ENCODE measurements at regions not wholly inside any gene's neighbourhood (a gene's known extent, or its start where the extent isn't known, plus 50 kb on each side); places are given as distances from the start of the nearest gene placed in this dataset.

DNA sequence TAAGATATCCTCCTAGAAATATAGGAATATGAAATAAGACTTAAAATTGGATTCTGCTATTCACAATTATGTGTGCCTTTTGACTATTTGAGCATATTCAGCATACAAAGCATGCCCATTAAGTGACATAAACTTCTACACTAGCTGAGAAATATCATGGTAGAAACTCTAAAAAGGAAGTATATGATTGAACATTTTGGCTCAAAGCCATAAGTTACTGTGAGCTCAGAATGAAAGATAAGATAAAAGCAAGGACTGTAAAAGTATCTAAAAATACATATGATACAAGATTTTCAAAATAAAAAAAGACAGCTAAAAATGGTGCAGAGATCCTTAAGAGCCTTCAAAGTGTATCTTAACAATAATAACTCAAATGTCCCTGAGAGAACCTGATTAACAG is 340.5 kb upstream of the SLC39A10 start:
- H3K4me3 ChIP-seq (ENCODE audit: low read depth, low read length): no peak overlapping the region
- ChIA-PET POLR2A (no interaction called here), CTCF (interaction anchor here (0.5 kb wide), 1 partner anchor 15 kb away, joined by 3 read pairs; no protein-coding TSS in a partner anchor)
- no peaks in the 10 kb centered on the region for H3K4me1 ChIP-seq (ENCODE audit: control insufficient read depth, insufficient read depth, low read length)
- no peak for TF ChIP-seq ZNF596 (tag by site-specific recombination; IDR thresholded peaks at IDR 0.05)
- TF ChIP-seq ZXDB (tag by site-specific recombination; IDR thresholded peaks at IDR 0.05): no peak
- TF ChIP-seq, protein P1, sequence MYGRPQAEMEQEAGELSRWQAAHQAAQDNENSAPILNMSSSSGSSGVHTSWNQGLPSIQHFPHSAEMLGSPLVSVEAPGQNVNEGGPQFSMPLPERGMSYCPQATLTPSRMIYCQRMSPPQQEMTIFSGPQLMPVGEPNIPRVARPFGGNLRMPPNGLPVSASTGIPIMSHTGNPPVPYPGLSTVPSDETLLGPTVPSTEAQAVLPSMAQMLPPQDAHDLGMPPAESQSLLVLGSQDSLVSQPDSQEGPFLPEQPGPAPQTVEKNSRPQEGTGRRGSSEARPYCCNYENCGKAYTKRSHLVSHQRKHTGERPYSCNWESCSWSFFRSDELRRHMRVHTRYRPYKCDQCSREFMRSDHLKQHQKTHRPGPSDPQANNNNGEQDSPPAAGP (tag by site-specific recombination; IDR thresholded peaks at IDR 0.05): no peak
- TF ChIP-seq, protein P2, sequence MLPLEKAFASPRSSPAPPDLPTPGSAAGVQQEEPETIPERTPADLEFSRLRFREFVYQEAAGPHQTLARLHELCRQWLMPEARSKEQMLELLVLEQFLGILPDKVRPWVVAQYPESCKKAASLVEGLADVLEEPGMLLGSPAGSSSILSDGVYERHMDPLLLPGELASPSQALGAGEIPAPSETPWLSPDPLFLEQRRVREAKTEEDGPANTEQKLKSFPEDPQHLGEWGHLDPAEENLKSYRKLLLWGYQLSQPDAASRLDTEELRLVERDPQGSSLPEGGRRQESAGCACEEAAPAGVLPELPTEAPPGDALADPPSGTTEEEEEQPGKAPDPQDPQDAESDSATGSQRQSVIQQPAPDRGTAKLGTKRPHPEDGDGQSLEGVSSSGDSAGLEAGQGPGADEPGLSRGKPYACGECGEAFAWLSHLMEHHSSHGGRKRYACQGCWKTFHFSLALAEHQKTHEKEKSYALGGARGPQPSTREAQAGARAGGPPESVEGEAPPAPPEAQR (tag by site-specific recombination; IDR thresholded peaks at IDR 0.05): no peak
- TF ChIP-seq ZNF138 (tag by site-specific recombination; IDR thresholded peaks at IDR 0.05; ENCODE audit: borderline replicate concordance): no peak
- TF ChIP-seq ZNF707 (tag by site-specific recombination; IDR thresholded peaks at IDR 0.05): no peak
- TF ChIP-seq ZNF639 (tag by site-specific recombination; IDR thresholded peaks at IDR 0.05): no peak
- TF ChIP-seq ZBTB7A (tag by site-specific recombination; IDR thresholded peaks at IDR 0.05; ENCODE audit: low read depth): no peak
- TF ChIP-seq ZNF670 (tag by site-specific recombination; IDR thresholded peaks at IDR 0.05; ENCODE audit: low read depth): no peak
- TF ChIP-seq ZFP37 (tag by site-specific recombination; IDR thresholded peaks at IDR 0.05): no peak
- TF ChIP-seq ZNF692 (tag by site-specific recombination; IDR thresholded peaks at IDR 0.05): no peak
- no peak for TF ChIP-seq BCL11B (tag by site-specific recombination; IDR thresholded peaks at IDR 0.05; ENCODE audit: low read depth)
- TF ChIP-seq ZNF501 (tag by site-specific recombination; IDR thresholded peaks at IDR 0.05): no peak
- TF ChIP-seq ZNF48 (tag by site-specific recombination; IDR thresholded peaks at IDR 0.05): no peak
- no peak for TF ChIP-seq ZNF239 (tag by site-specific recombination; IDR thresholded peaks at IDR 0.05)
- TF ChIP-seq KLF8 (tag by site-specific recombination; IDR thresholded peaks at IDR 0.05): no peak
- TF ChIP-seq ZNF658 (tag by site-specific recombination; IDR thresholded peaks at IDR 0.05): no peak
- H3K36me3 ChIP-seq (ENCODE audit: control insufficient read depth in 2 of 2, insufficient read depth in 1 of 2, low read length in 2 of 2): no peaks in the 10 kb centered on the region
- H3K27ac ChIP-seq (ENCODE audit: extremely low read depth, low read depth, low read length): no peak overlapping the region
- no peaks in the 10 kb centered on the region for H3K9me3 ChIP-seq (ENCODE audit: control insufficient read depth, insufficient read depth, low read depth, low read length)

DNA sequence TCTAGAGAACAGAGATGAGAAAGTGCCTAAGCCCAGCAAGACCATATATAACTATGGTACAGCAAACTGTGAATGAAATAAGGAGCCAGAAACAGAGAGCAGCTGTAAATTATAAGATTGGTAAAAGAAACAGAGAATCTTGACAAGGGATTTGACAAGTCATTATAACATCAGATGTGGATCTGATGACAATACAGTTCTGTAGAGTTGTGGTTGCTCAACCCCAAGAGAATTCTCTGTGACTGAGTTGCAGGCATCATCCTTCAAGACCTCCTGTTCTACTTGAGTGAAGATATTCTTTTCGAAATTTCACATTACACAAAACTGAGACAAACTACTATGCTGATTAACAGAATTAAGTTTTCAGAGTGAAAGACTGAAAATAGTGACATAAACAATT is 343.1 kb upstream of the SLC39A10 start:
- H3K27ac ChIP-seq (ENCODE audit: extremely low read depth, low read depth, low read length): no peak overlapping the region
- H3K4me3 ChIP-seq (ENCODE audit: low read depth, low read length): no peak overlapping the region
- no peaks in the 10 kb centered on the region for H3K9me3 ChIP-seq (ENCODE audit: control insufficient read depth, insufficient read depth, low read depth, low read length)
- CTCF ChIA-PET: no interaction called here
- no peaks in the 10 kb centered on the region for H3K36me3 ChIP-seq (ENCODE audit: control insufficient read depth in 2 of 2, insufficient read depth in 1 of 2, low read length in 2 of 2)
- no peaks in the 10 kb centered on the region for H3K4me1 ChIP-seq (ENCODE audit: control insufficient read depth, insufficient read depth, low read length)
- POLR2A ChIA-PET: no interaction called here
- TF ChIP-seq ZNF48 (tag by site-specific recombination; IDR thresholded peaks at IDR 0.05) (no peak), PRDM1 (tag by site-specific recombination; IDR thresholded peaks at IDR 0.05) (no peak), KLF7 (tag by site-specific recombination; IDR thresholded peaks at IDR 0.05; ENCODE audit: borderline replicate concordance) (no peak), WT1 (tag by site-specific recombination; IDR thresholded peaks at IDR 0.05) (no peak), ZNF433 (tag by site-specific recombination; IDR thresholded peaks at IDR 0.05; ENCODE audit: low read depth) (no peak), ZNF610 (tag by site-specific recombination; IDR thresholded peaks at IDR 0.05; ENCODE audit: borderline replicate concordance) (no peak)
- TF ChIP-seq, protein P3, sequence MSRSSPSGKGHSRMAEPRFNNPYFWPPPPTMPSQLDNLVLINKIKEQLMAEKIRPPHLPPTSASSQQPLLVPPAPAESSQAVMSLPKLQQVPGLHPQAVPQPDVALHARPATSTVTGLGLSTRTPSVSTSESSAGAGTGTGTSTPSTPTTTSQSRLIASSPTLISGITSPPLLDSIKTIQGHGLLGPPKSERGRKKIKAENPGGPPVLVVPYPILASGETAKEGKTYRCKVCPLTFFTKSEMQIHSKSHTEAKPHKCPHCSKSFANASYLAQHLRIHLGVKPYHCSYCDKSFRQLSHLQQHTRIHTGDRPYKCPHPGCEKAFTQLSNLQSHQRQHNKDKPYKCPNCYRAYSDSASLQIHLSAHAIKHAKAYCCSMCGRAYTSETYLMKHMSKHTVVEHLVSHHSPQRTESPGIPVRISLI (tag by site-specific recombination; IDR thresholded peaks at IDR 0.05): no peak
- TF ChIP-seq, protein P4, sequence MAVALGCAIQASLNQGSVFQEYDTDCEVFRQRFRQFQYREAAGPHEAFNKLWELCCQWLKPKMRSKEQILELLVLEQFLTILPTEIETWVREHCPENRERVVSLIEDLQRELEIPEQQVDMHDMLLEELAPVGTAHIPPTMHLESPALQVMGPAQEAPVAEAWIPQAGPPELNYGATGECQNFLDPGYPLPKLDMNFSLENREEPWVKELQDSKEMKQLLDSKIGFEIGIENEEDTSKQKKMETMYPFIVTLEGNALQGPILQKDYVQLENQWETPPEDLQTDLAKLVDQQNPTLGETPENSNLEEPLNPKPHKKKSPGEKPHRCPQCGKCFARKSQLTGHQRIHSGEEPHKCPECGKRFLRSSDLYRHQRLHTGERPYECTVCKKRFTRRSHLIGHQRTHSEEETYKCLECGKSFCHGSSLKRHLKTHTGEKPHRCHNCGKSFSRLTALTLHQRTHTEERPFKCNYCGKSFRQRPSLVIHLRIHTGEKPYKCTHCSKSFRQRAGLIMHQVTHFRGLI (tag by site-specific recombination; IDR thresholded peaks at IDR 0.05): no peak
